GM18870 (cell line): ENCODE measurements at regions not wholly inside any gene's neighbourhood (a gene's known extent, or its start where the extent isn't known, plus 50 kb on each side); places are given as distances from the start of the nearest gene placed in this dataset.

Experiments used
- ATAC-seq: cut with Tn5 transposase; IDR thresholded peaks from one replicate; pipeline ENCODE4 v1.9.1; 2021; ENCODE audit warnings: moderate library complexity; ENCODE audit not compliant: unreplicated experiment

- ATAC-seq = no peak
These were observed 443.0 kb downstream of the GPM6A start for GRCh38 chr4:175369087-175369486.

- no peak for ATAC-seq
These were observed 441.0 kb downstream of the GPM6A start for GRCh38 chr4:175371091-175371490.

DNA sequence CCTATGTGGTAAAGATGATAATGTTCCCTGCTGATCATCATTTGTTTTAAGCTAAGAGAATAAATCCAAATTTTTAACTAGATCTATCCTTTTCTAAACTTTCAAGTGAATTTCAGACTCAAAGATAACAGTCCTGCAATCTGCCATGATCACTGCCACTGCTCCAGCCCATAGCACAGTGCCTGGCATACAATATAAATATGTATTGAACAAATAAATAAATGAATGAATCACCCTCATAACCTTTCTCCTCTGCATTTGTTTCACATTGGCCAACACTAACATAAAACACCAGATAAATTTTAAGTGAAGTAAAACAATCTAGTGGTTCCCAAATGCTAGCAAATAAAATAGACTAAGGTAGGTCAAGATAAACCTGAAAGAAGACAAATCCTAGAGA, 439.0 kb downstream of the GPM6A start:
- no peak for ATAC-seq

- no peak for ATAC-seq
These were observed 437.6 kb downstream of the GPM6A start for GRCh38 chr4:175374459-175374858.

- ATAC-seq = no peak
These were observed 435.6 kb downstream of the GPM6A start for GRCh38 chr4:175376287-175376977.

- no peak for ATAC-seq
These were observed 434.9 kb downstream of the GPM6A start for GRCh38 chr4:175377203-175377602.

GRCh38 chr4:175378372-175378771, 433.7 kb downstream of the GPM6A start:
- no peak for ATAC-seq

DNA sequence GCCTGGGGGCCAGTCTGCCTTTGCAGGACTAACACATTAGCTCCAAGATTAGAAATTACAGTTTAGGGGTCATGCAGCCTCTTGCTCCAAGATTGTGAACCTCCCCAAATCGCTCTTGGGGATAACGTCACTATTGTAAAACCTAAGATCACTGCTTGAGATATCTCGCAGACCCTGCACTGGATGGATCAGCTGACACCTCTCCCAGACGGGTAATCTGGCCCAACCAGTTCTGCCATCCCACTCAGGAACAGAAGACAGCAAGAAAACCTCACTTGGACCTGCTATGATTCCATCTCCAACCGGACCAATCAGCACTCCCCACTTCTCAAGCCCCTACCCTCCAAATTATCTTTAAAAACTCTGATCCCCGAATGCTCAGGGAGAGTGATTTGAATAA, 431.2 kb downstream of the GPM6A start:
- ATAC-seq = no peak

GRCh38 chr4:175385797-175386196, 426.3 kb downstream of the GPM6A start:
- no peak for ATAC-seq

GRCh38 chr4:175386776-175387507, 425.1 kb downstream of the GPM6A start:
- no peak for ATAC-seq

GRCh38 chr4:175394208-175394607, 417.9 kb downstream of the GPM6A start:
- no peak for ATAC-seq

GRCh38 chr4:175405961-175406360, 406.1 kb downstream of the GPM6A start:
- no peak for ATAC-seq

- ATAC-seq = no peak
These were observed 404.1 kb downstream of the GPM6A start for GRCh38 chr4:175407926-175408325.

DNA sequence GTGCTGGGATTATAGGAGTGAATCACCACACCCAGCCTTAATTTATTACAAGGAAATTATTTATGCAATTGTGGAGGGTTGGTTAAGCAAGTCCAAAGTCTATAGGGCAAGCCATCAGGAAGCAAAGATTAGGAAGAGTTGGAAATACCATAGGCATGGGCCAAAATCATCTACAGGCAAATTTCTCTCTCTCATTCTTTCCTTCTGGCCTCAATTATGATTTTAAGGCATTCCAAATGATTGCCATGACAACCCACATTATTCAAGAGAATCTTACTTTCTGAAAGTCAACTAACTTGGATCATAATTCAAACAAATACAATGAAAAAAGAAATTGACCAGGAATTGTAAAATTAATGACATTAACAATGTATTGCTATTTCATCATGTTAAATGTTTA, 400.8 kb downstream of the GPM6A start:
- ATAC-seq = no peak

GRCh38 chr4:175412161-175412560, 399.9 kb downstream of the GPM6A start:
- ATAC-seq = no peak

DNA sequence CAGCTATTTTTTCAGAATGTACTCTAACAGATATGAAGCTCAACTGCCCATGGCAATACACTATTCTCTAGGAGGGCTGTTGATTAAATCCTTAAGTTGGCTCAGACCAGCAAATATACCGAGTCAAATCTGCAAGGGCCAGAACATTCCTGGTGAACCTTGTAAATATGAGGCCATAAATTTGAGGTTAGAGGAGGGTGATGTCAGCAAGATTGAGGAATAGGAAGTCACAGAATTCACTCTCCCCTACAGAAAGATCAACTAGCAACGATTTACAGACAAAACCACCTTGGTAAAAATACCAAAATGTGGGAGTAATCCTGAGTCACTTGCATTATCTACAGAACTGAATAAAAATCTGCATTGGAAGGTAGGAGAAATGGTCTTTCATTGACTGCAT, 399.3 kb downstream of the GPM6A start:
- ATAC-seq = no peak

DNA sequence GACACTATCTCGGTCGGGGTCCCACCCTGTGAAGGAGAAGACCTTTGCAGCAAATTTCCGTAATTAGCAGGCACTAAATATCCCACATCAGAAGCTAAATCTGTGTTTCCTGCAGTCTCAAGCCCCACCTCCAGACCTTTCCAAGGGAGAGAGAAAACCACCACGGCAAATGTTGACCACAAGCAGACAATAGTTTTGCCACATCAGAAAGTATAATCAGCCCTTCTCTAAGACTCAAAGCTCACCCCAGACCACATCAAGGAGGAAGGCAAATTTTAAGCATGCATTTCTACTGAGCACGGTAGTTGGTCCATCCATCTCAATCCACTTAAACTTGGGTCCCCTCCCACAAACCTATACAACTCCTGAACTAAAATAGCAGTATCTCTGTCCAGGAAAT, 398.5 kb downstream of the GPM6A start:
- ATAC-seq = no peak

DNA sequence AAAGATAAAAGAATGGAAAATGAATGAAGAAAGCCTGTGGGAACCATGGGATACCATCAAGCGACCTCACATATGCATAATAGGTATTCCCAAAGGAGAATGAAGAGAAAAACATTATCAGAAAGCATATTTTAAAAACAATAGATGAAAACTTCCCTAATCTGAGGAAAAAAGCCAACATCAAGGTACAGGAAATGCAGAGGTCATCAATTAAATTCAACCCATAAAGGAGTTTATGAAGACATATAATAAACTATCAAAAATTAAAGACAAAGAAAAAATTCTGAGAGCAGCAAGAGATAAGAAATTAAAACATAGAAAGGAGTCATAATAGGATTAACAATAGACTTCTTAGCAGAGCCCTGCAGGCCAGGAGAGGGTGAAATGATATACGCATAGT, 397.5 kb downstream of the GPM6A start:
- ATAC-seq = no peak

DNA sequence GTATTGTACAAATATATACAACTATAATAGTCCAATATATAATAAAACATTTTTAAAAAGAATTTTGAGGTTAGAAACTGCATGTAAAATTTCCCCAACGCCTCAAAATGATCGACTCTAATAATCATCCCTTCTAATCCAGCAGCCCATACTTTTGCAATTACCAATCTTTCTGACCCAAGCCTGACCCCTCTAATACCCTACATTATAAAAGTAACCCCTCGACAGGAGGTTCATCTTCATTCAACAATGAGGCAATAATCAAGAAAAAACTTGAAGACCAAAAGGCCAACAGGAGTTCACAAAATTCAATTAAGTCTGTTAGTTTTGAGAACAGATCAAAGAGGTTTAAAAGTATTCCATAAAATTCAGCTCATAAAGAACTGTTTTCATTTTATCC, 393.5 kb downstream of the GPM6A start:
- ATAC-seq = no peak

GRCh38 chr4:175419236-175419718, 392.8 kb downstream of the GPM6A start:
- ATAC-seq = no peak

DNA sequence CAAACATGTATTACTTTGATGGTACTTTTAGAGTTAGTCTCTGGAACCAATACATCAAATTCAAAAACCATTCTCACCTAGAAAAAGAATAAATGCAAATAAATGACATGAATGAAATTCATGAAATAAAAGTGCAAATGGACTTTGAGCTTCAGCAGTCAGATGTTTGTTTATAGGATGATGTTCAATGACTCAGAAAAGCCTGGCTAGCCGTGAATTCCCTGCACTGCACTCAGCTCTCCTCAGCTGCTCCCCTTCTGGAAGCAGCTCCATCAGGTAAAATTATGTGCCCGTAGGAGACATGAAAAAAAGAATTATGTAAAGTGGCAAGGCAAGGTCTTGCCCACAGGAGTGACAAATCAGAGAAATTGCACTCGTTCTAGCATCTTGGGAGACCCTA, 390.6 kb downstream of the GPM6A start:
- no peak for ATAC-seq

- ATAC-seq = no peak
These were observed 389.7 kb downstream of the GPM6A start for GRCh38 chr4:175422331-175422730.

GRCh38 chr4:175424111-175424510, 388.0 kb downstream of the GPM6A start:
- no peak for ATAC-seq
